ENCODE measurements at regions not wholly inside any gene's neighbourhood (a gene's known extent, or its start where the extent isn't known, plus 50 kb on each side); places are given as distances from the start of the nearest gene placed in this dataset.
"Not testable (repeated sequence)": the region's sequence is repeated elsewhere in the genome, so short reads cannot be mapped to it uniquely, and the experiment has no call there.

DNA sequence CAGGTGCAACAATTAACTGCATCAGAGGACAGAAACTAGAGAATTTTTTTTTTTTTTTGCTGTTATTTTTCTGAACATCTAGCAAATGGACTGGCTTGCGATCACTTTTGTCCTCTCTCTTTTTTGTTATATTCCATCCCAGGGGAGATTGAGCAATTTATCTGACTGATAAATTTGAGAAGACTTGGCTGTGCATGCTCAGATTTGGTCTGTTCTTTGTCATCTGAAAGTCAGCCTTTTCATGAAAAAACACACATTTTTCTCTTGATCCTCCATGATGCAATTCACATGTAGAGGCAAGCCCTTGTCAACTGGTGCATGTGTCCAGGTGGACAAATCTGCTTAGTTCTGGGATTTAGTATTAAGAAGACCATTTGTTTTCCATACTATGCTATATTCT, 309.3 kb downstream of the LRRC3B start:
- TF ChIP-seq, protein P1, sequence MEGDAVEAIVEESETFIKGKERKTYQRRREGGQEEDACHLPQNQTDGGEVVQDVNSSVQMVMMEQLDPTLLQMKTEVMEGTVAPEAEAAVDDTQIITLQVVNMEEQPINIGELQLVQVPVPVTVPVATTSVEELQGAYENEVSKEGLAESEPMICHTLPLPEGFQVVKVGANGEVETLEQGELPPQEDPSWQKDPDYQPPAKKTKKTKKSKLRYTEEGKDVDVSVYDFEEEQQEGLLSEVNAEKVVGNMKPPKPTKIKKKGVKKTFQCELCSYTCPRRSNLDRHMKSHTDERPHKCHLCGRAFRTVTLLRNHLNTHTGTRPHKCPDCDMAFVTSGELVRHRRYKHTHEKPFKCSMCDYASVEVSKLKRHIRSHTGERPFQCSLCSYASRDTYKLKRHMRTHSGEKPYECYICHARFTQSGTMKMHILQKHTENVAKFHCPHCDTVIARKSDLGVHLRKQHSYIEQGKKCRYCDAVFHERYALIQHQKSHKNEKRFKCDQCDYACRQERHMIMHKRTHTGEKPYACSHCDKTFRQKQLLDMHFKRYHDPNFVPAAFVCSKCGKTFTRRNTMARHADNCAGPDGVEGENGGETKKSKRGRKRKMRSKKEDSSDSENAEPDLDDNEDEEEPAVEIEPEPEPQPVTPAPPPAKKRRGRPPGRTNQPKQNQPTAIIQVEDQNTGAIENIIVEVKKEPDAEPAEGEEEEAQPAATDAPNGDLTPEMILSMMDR (IDR thresholded peaks at IDR 0.05; ENCODE audit: low read depth, low read length): no peak

DNA sequence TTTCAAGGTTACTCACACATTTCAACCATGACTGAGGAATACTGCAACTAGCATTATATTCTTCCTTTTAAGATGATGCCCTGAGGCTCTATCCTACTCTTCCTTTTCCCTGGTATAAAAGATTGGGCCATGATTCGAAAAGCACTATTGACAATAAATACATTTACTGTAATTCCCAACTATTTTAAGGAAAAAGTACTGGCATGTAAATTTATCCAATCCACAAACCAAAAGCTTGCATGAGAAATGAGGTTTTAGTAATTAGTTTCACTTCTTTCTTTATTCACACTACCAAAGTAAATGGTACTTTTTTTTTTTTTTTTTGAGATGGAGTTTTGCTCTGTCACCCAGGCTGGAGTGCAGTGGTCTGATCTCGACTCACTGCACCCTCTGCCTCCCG, 310.2 kb downstream of the LRRC3B start:
- H3K27ac ChIP-seq: no peak overlapping the region
- no peak for DNase-seq (ENCODE audit: low read depth in 1 of 2, low spot score in 1 of 2)
- H3K4me3 ChIP-seq: no peak overlapping the region
- no peaks in the 10 kb centered on the region for H3K27me3 ChIP-seq
- H3K4me1 ChIP-seq (ENCODE audit: low read depth): no peaks in the 10 kb centered on the region
- TF ChIP-seq, protein P1 (IDR thresholded peaks at IDR 0.05; ENCODE audit: low read depth, low read length): no peak
- H3K9me3 ChIP-seq (ENCODE audit: low read depth): no peaks in the 10 kb centered on the region
- no peaks in the 10 kb centered on the region for H3K36me3 ChIP-seq

More for the DNA sequence above, 309.3 kb downstream of the LRRC3B start:
- no peak overlapping the region for H3K4me3 ChIP-seq
- DNase-seq (ENCODE audit: low read depth in 1 of 2, low spot score in 1 of 2): no peak
- H3K4me1 ChIP-seq (ENCODE audit: low read depth): no peaks in the 10 kb centered on the region
- no peak overlapping the region for H3K27ac ChIP-seq
- no peaks in the 10 kb centered on the region for H3K27me3 ChIP-seq
- no peaks in the 10 kb centered on the region for H3K9me3 ChIP-seq (ENCODE audit: low read depth)
- H3K36me3 ChIP-seq: no peaks in the 10 kb centered on the region

DNA sequence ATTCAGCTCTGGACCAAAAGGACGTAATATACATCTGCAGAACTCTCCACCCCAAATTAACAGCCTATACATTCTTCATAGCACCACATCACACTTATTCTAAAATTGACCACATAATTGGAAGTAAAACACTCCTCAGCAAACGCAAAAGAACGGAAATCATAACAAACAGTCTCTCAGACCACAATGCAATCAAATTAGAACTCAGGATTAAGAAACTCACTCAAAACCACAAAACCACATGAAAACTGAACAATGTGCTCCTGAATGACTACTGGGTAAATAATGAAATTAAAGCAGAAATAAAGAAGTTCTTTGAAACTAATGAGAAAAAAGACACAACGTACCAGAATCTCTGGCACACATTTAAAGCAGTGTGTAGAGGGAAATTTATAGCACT, 322.9 kb downstream of the LRRC3B start:
- not testable (repeated sequence) for H3K4me3 ChIP-seq; H3K4me1 ChIP-seq (ENCODE audit: low read depth); H3K9me3 ChIP-seq (ENCODE audit: low read depth); H3K27me3 ChIP-seq; H3K36me3 ChIP-seq; H3K27ac ChIP-seq; DNase-seq (ENCODE audit: low read depth in 1 of 2, low spot score in 1 of 2)

DNA sequence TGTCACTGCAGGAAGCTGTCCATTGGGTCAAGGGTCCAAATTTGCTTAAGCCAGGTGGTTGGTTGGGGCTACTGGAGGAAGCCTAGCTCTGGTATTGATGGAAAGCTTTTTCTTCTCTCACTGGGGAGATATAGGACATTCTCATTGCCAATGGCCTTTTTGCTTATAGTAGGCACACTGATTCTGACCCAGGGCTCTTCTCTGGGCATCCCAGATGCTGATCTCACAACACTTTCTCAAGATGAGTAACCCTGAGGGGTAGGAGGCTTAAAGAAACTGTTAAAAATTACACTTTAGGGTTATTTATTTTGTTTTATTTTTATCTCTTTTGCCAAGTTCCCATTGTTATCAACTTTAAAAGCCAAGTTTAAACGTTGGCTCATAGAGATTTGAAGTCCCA, 337.8 kb downstream of the LRRC3B start:
- H3K4me1 ChIP-seq (ENCODE audit: low read depth): no peaks in the 10 kb centered on the region
- H3K9me3 ChIP-seq (ENCODE audit: low read depth): no peaks in the 10 kb centered on the region
- H3K27ac ChIP-seq: no peak overlapping the region
- no peaks in the 10 kb centered on the region for H3K27me3 ChIP-seq
- H3K36me3 ChIP-seq: no peaks in the 10 kb centered on the region
- TF ChIP-seq, protein P1 (IDR thresholded peaks at IDR 0.05; ENCODE audit: low read depth, low read length): no peak
- no peak overlapping the region for H3K4me3 ChIP-seq
- DNase-seq (ENCODE audit: low read depth in 1 of 2, low spot score in 1 of 2): no peak

DNA sequence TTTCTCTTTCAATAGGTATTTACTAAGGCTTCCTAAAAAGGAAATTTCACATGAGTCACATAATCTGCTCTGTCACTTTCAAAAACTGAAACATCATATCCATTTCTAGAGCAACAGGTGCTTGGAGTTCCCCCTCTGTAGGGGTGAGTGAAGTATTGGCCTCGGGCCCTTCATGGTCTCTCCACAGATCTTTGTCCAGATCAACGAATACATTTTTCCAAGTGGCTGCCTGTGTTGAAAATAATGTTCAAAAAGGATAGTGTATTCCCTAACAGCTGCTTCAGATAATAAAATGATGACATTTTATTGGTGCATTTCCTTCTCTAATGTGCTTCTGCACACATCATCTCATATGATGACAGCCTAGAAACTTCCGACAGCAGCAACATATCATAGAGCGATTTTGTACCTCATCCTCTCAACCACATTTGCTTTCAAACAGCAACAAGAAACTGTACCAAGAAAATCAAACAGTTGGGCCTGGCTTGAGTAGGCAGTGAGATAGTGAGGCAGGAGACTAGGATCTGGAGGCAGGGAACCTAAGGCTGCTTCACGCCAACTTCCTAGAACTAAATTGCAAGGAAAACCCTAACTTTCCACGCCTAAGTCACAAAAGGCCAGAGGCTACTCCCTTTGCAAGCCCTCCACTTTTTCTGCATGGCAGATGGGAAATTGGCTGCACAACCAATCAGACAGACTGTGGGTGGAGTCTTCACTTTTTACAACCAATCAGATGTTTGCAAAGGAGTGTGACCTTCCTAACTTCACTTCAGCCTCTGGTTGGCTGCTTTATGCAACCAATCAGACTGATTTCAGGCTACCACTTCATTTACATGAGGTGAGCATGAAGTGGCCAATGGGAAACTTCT, 340.2 kb downstream of the LRRC3B start:
- no peaks in the 10 kb centered on the region for H3K36me3 ChIP-seq
- no peaks in the 10 kb centered on the region for H3K27me3 ChIP-seq
- H3K4me3 ChIP-seq: no peak overlapping the region
- no peak for DNase-seq (ENCODE audit: low read depth in 1 of 2, low spot score in 1 of 2)
- TF ChIP-seq, protein P1 (IDR thresholded peaks at IDR 0.05; ENCODE audit: low read depth, low read length): no peak
- no peaks in the 10 kb centered on the region for H3K9me3 ChIP-seq (ENCODE audit: low read depth)
- H3K4me1 ChIP-seq (ENCODE audit: low read depth): no peaks in the 10 kb centered on the region
- no peak overlapping the region for H3K27ac ChIP-seq

DNA sequence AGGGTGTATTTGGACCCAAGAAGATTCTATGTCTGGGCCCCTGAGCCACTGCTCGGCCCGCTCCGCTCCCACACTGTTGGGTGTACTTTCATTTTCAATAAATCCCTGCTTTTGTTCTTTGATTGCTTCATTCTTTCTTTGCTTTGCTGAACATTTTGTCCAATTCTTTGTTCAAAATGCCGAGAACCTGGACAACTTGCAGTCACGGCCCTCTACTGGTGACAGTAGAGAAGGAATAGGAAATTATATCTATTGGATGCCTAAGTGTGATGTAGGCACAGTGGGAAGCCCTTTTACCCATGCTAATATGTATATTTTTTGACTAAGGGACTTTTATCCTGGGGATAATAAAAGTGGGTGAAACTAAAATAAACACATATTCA, 340.8 kb downstream of the LRRC3B start:
- Histone ChIP-seq H3K36me3 (no peaks in the 10 kb centered on the region), H3K27ac (no peak overlapping the region), H3K27me3 (no peaks in the 10 kb centered on the region), H3K4me1 (ENCODE audit: low read depth) (no peaks in the 10 kb centered on the region), H3K4me3 (no peak overlapping the region), H3K9me3 (ENCODE audit: low read depth) (no peaks in the 10 kb centered on the region)
- TF ChIP-seq, protein P1 (IDR thresholded peaks at IDR 0.05; ENCODE audit: low read depth, low read length): no peak
- no peak for DNase-seq (ENCODE audit: low read depth in 1 of 2, low spot score in 1 of 2)

All from cardiac muscle cell (in vitro differentiated cells and primary cell).